HEK293 (cell line): ENCODE measurements at regions not wholly inside any gene's neighbourhood (a gene's known extent, or its start where the extent isn't known, plus 50 kb on each side); places are given as distances from the start of the nearest gene placed in this dataset.

Source experiments
- BCL11A ChIP-seq: fragments of 450-650 bp; formaldehyde crosslinking; IDR thresholded peaks from 2 replicates; pipeline ENCODE4 v1.5.1; 2016; ENCODE audit warnings: low read depth, missing biosample characterization, missing genetic modification characterization
- CTCF ChIP-seq: fragments of 450-650 bp; formaldehyde crosslinking; IDR thresholded peaks from 2 replicates; pipeline ENCODE4 v1.5.1; 2016; ENCODE audit warnings: missing biosample characterization, missing genetic modification characterization
- ELK4 ChIP-seq: IDR thresholded peaks from 2 replicates; pipeline ENCODE4 v1.6.1; 2011; ENCODE audit warnings: mild to moderate bottlenecking, low read depth, low read length, borderline replicate concordance
- KLF9 ChIP-seq: fragments of 450-650 bp; formaldehyde crosslinking; IDR thresholded peaks from 2 replicates; pipeline ENCODE4 v1.5.1; 2016; ENCODE audit warnings: missing biosample characterization, missing genetic modification characterization, low read depth
- YY1 ChIP-seq: fragments of 450-650 bp; formaldehyde crosslinking; IDR thresholded peaks from 2 replicates; pipeline ENCODE4 v1.5.1; 2018; ENCODE audit warnings: missing biosample characterization, missing genetic modification characterization
- ZBTB17 ChIP-seq: fragments of 450-650 bp; formaldehyde crosslinking; IDR thresholded peaks from 2 replicates; pipeline ENCODE4 v1.5.1; 2016; ENCODE audit warnings: missing biosample characterization, missing genetic modification characterization
- ZBTB8A ChIP-seq: fragments of 450-650 bp; formaldehyde crosslinking; IDR thresholded peaks from 2 replicates; pipeline ENCODE4 v1.5.1; 2016; ENCODE audit warnings: missing biosample characterization, missing genetic modification characterization
- ZEB2 ChIP-seq: fragments of 450-650 bp; formaldehyde crosslinking; IDR thresholded peaks from 2 replicates; pipeline ENCODE4 v1.5.1; 2016; ENCODE audit warnings: missing biosample characterization, missing genetic modification characterization
- ZNF24 ChIP-seq: fragments of 450-650 bp; formaldehyde crosslinking; IDR thresholded peaks from 2 replicates; pipeline ENCODE4 v1.5.1; 2016; ENCODE audit warnings: missing biosample characterization, missing genetic modification characterization
- ZNF248 ChIP-seq: fragments of 450-650 bp; formaldehyde crosslinking; IDR thresholded peaks from 2 replicates; pipeline ENCODE4 v1.5.1; 2017; ENCODE audit warnings: missing biosample characterization, missing genetic modification characterization
- ZSCAN23 ChIP-seq: fragments of 450-650 bp; formaldehyde crosslinking; IDR thresholded peaks from 2 replicates; pipeline ENCODE4 v1.5.1; 2016; ENCODE audit warnings: missing biosample characterization, missing genetic modification characterization
- ZSCAN5A ChIP-seq: fragments of 450-650 bp; formaldehyde crosslinking; IDR thresholded peaks from 2 replicates; pipeline ENCODE4 v1.5.1; 2016; ENCODE audit warnings: missing biosample characterization, missing genetic modification characterization
- TF ChIP-seq, protein P1 (sequence below): fragments of 450-650 bp; formaldehyde crosslinking; IDR thresholded peaks from 2 replicates; pipeline ENCODE4 v1.5.1; 2016; ENCODE audit warnings: missing biosample characterization, missing genetic modification characterization, low read depth
- TF ChIP-seq, protein P2 (sequence below): fragments of 450-650 bp; formaldehyde crosslinking; IDR thresholded peaks from 2 replicates; pipeline ENCODE4 v1.5.1; 2016; ENCODE audit warnings: missing biosample characterization, missing genetic modification characterization

DNA sequence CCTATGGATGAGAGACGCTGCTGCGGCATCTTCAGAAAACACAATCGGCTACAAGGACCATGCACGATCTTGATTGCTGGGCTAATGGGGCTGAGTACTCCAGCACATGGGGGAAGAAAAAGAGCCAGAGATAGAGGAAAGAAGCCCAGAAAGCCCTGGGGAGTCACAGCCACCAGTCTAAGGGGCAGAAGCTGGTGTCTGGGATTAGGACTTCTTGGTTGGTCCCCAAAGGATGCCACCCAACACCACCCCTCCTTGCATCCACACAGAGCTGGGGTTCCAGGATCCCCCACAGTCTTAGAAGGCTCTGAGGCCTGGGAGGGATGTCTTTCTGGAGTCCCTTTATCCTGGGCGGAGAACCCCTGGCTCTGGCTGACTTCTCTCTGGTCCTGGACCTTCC is 98.4 kb upstream of the TARDBP start:
- no peak for TF ChIP-seq ZBTB17 (tag by site-specific recombination)
- TF ChIP-seq CTCF (tag by site-specific recombination), result no peak
- TF ChIP-seq YY1 (tag by site-specific recombination), result no peak
- TF ChIP-seq ZSCAN23 (tag by site-specific recombination), result no peak
- no peak for TF ChIP-seq BCL11A
- no peak for TF ChIP-seq ZEB2 (tag by site-specific recombination)
- no peak for TF ChIP-seq ZSCAN5A (tag by site-specific recombination)
- TF ChIP-seq, protein P1, sequence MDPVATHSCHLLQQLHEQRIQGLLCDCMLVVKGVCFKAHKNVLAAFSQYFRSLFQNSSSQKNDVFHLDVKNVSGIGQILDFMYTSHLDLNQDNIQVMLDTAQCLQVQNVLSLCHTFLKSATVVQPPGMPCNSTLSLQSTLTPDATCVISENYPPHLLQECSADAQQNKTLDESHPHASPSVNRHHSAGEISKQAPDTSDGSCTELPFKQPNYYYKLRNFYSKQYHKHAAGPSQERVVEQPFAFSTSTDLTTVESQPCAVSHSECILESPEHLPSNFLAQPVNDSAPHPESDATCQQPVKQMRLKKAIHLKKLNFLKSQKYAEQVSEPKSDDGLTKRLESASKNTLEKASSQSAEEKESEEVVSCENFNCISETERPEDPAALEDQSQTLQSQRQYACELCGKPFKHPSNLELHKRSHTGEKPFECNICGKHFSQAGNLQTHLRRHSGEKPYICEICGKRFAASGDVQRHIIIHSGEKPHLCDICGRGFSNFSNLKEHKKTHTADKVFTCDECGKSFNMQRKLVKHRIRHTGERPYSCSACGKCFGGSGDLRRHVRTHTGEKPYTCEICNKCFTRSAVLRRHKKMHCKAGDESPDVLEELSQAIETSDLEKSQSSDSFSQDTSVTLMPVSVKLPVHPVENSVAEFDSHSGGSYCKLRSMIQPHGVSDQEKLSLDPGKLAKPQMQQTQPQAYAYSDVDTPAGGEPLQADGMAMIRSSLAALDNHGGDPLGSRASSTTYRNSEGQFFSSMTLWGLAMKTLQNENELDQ (tag by site-specific recombination), result no peak
- no peak for TF ChIP-seq KLF9 (tag by site-specific recombination)
- TF ChIP-seq ZBTB8A (tag by site-specific recombination), result no peak
- TF ChIP-seq ZNF248 (tag by site-specific recombination), result no peak
- no peak for TF ChIP-seq ELK4
- TF ChIP-seq, protein P2, sequence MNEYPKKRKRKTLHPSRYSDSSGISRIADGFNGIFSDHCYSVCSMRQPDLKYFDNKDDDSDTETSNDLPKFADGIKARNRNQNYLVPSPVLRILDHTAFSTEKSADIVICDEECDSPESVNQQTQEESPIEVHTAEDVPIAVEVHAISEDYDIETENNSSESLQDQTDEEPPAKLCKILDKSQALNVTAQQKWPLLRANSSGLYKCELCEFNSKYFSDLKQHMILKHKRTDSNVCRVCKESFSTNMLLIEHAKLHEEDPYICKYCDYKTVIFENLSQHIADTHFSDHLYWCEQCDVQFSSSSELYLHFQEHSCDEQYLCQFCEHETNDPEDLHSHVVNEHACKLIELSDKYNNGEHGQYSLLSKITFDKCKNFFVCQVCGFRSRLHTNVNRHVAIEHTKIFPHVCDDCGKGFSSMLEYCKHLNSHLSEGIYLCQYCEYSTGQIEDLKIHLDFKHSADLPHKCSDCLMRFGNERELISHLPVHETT (tag by site-specific recombination), result no peak
- no peak for TF ChIP-seq ZNF24 (tag by site-specific recombination)
